ENCODE measurements at regions not wholly inside any gene's neighbourhood (a gene's known extent, or its start where the extent isn't known, plus 50 kb on each side); places are given as distances from the start of the nearest gene placed in this dataset.

DNA sequence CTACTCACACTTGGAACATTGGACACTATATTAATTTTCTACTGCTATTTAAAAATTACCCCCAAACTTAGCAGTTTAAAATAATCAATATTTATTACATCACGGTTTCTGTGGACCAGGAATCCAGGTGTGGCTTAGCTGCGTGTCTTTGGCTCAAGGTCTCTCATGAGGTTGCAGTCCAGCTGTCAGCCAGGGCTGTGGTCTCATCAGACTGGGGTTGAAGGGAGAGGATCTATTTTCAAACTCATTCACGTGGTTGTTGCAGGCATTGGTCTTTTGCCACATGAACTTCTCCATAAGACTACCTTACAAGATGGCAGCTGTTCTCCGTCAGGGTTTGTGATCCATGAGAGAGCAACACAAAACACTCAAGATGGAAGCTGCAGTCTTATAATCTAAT, 343.0 kb downstream of the BCAT1 start:
- TF ChIP-seq, protein P1, sequence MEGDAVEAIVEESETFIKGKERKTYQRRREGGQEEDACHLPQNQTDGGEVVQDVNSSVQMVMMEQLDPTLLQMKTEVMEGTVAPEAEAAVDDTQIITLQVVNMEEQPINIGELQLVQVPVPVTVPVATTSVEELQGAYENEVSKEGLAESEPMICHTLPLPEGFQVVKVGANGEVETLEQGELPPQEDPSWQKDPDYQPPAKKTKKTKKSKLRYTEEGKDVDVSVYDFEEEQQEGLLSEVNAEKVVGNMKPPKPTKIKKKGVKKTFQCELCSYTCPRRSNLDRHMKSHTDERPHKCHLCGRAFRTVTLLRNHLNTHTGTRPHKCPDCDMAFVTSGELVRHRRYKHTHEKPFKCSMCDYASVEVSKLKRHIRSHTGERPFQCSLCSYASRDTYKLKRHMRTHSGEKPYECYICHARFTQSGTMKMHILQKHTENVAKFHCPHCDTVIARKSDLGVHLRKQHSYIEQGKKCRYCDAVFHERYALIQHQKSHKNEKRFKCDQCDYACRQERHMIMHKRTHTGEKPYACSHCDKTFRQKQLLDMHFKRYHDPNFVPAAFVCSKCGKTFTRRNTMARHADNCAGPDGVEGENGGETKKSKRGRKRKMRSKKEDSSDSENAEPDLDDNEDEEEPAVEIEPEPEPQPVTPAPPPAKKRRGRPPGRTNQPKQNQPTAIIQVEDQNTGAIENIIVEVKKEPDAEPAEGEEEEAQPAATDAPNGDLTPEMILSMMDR (IDR thresholded peaks at IDR 0.05): no peak
- TF ChIP-seq POLR2A (IDR thresholded peaks at IDR 0.05): no peak
